SK-N-SH treated with all-trans-retinoic acid at 6 μM for 48 hours (cell line): ENCODE measurements at regions not wholly inside any gene's neighbourhood (a gene's known extent, or its start where the extent isn't known, plus 50 kb on each side); places are given as distances from the start of the nearest gene placed in this dataset.

ENCODE experiments used
- TOX ChIP-seq: fragments of 250-450 bp; sonication (Bioruptor Pico); IDR thresholded peaks from 2 replicates; pipeline ENCODE4 v1.8.0; 2021; ENCODE audit warnings: mild to moderate bottlenecking, moderate library complexity, borderline replicate concordance
- ZC3H10 ChIP-seq: fragments of 250-450 bp; sonication (Bioruptor Pico); IDR thresholded peaks from 2 replicates; pipeline ENCODE4 v1.5.1; 2021; ENCODE audit warnings: mild to moderate bottlenecking, moderate library complexity
- TF ChIP-seq, protein P1 (sequence below): fragments of 250-450 bp; sonication (Bioruptor Pico); IDR thresholded peaks from 2 replicates; pipeline ENCODE4 v1.8.0; 2020; ENCODE audit warnings: mild to moderate bottlenecking, moderate library complexity, borderline replicate concordance

DNA sequence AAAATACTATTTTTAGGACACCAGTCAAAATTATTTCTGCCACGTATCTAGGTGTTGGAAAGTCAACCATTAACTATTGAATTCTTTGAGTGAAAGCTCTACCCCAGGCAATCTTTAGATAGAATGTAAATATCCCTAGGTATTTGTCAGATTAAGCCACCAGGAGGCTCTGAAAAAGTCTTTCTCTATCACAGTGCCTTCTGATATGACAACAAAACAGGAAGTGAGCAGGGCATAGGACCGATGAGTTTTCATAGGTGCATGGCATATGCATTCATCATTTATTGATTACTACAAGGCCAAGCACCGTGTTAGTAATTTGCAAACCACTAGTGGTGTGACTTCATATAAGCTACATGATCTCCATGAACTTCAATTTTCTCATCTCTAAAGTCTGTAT, 333.6 kb upstream of the F9 start:
- TF ChIP-seq, protein P1, sequence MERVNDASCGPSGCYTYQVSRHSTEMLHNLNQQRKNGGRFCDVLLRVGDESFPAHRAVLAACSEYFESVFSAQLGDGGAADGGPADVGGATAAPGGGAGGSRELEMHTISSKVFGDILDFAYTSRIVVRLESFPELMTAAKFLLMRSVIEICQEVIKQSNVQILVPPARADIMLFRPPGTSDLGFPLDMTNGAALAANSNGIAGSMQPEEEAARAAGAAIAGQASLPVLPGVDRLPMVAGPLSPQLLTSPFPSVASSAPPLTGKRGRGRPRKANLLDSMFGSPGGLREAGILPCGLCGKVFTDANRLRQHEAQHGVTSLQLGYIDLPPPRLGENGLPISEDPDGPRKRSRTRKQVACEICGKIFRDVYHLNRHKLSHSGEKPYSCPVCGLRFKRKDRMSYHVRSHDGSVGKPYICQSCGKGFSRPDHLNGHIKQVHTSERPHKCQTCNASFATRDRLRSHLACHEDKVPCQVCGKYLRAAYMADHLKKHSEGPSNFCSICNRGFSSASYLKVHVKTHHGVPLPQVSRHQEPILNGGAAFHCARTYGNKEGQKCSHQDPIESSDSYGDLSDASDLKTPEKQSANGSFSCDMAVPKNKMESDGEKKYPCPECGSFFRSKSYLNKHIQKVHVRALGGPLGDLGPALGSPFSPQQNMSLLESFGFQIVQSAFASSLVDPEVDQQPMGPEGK (CRISPR knock-in tag) = no peak
- TF ChIP-seq TOX (CRISPR knock-in tag) (no peak), ZC3H10 (CRISPR knock-in tag) (no peak)
